ENCODE measurements at regions not wholly inside any gene's neighbourhood (a gene's known extent, or its start where the extent isn't known, plus 50 kb on each side); places are given as distances from the start of the nearest gene placed in this dataset.

DNA sequence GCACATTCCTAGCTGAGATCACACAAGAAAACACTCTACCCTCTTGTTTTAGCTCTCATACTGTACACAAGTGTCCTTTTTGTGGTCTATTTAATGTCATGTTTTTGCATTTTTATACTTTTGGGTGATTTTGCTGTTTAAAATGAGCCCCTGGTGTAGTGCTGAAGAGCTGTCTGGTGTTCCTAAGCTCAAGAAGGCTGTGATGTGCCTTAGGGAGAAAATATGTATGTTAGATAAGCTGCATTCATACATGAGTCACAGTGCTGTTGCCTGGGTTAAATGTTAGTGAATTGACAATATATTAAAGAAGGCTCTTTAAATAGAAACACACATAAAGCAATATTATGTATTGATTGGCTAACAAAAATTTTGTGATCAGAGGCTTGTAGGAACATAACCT, 387.4 kb upstream of the C2CD4B start:
- TF ChIP-seq, protein P1, sequence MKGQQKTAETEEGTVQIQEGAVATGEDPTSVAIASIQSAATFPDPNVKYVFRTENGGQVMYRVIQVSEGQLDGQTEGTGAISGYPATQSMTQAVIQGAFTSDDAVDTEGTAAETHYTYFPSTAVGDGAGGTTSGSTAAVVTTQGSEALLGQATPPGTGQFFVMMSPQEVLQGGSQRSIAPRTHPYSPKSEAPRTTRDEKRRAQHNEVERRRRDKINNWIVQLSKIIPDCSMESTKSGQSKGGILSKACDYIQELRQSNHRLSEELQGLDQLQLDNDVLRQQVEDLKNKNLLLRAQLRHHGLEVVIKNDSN (IDR thresholded peaks at IDR 0.05), result no peak
- TF ChIP-seq RAD21 (IDR thresholded peaks at IDR 0.05; ENCODE audit: low read depth), result no peak
- no peak for TF ChIP-seq YY1 (IDR thresholded peaks at IDR 0.05; ENCODE audit: low read depth)
- TF ChIP-seq EGR1 (IDR thresholded peaks at IDR 0.05), result no peak
- TF ChIP-seq, protein P2, sequence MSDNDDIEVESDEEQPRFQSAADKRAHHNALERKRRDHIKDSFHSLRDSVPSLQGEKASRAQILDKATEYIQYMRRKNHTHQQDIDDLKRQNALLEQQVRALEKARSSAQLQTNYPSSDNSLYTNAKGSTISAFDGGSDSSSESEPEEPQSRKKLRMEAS (IDR thresholded peaks at IDR 0.05), result no peak
- TF ChIP-seq, protein P3, sequence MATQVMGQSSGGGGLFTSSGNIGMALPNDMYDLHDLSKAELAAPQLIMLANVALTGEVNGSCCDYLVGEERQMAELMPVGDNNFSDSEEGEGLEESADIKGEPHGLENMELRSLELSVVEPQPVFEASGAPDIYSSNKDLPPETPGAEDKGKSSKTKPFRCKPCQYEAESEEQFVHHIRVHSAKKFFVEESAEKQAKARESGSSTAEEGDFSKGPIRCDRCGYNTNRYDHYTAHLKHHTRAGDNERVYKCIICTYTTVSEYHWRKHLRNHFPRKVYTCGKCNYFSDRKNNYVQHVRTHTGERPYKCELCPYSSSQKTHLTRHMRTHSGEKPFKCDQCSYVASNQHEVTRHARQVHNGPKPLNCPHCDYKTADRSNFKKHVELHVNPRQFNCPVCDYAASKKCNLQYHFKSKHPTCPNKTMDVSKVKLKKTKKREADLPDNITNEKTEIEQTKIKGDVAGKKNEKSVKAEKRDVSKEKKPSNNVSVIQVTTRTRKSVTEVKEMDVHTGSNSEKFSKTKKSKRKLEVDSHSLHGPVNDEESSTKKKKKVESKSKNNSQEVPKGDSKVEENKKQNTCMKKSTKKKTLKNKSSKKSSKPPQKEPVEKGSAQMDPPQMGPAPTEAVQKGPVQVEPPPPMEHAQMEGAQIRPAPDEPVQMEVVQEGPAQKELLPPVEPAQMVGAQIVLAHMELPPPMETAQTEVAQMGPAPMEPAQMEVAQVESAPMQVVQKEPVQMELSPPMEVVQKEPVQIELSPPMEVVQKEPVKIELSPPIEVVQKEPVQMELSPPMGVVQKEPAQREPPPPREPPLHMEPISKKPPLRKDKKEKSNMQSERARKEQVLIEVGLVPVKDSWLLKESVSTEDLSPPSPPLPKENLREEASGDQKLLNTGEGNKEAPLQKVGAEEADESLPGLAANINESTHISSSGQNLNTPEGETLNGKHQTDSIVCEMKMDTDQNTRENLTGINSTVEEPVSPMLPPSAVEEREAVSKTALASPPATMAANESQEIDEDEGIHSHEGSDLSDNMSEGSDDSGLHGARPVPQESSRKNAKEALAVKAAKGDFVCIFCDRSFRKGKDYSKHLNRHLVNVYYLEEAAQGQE (IDR thresholded peaks at IDR 0.05; ENCODE audit: low read depth), result no peak
